Nephron progenitor cell (in vitro differentiated cells): ENCODE measurements at regions not wholly inside any gene's neighbourhood (a gene's known extent, or its start where the extent isn't known, plus 50 kb on each side); places are given as distances from the start of the nearest gene placed in this dataset.

Source experiments
- DNase-seq: peaks from one replicate; pipeline ENCODE4 v3.0.0; 2021
- H3K27ac Mint-ChIP-seq: 2 replicates; pipeline ENCODE4 v1.8.0; 2021; ENCODE audit warnings: mild to moderate bottlenecking, moderate library complexity, mixed read lengths
- H3K27me3 Mint-ChIP-seq: 2 replicates; pipeline ENCODE4 v1.8.0; 2021; ENCODE audit warnings: mild to moderate bottlenecking, low read depth, mixed read lengths; ENCODE audit not compliant: poor library complexity
- H3K36me3 Mint-ChIP-seq: 2 replicates; pipeline ENCODE4 v1.8.0; 2021; ENCODE audit warnings: low read depth, mixed read lengths
- H3K4me1 Mint-ChIP-seq: 2 replicates; pipeline ENCODE4 v1.8.0; 2021; ENCODE audit warnings: mixed read lengths
- H3K4me3 Mint-ChIP-seq: 2 replicates; pipeline ENCODE4 v1.8.0; 2021; ENCODE audit warnings: mild to moderate bottlenecking, moderate library complexity, mixed read lengths
- H3K9me3 Mint-ChIP-seq: 2 replicates; pipeline ENCODE4 v1.8.0; 2021; ENCODE audit warnings: mild to moderate bottlenecking, moderate library complexity, mixed read lengths
- TF ChIP-seq, protein P1 (sequence below): fragments of 200-600 bp; sonication (generic); IDR thresholded peaks from 2 replicates; pipeline ENCODE4 v1.5.0; 2021; ENCODE audit warnings: antibody characterized with exemption

DNA sequence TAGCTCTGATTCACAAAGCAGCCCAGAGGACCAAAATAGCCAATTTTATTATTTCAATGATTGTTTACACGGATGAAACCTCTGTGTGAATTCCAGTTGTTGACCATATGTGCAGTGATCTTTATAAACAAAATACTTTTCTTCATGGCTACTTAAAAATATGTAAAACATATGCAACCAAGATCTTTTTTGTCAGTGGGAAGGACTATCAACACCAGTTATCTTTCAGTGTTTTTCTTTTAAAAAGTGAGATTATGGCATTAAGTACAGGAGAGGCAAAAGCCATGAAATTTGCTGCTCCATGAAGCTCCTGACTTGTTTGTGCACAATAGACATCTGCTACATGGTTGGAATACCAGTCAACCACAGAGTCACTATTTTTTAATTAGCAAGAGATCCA, 184.4 kb downstream of the DKK2 start:
- no peak for DNase-seq
- H3K4me3 Mint-ChIP-seq = no peak overlapping the region
- no peaks in the 10 kb centered on the region for H3K9me3 Mint-ChIP-seq
- H3K36me3 Mint-ChIP-seq = no peaks in the 10 kb centered on the region
- TF ChIP-seq, protein P1, sequence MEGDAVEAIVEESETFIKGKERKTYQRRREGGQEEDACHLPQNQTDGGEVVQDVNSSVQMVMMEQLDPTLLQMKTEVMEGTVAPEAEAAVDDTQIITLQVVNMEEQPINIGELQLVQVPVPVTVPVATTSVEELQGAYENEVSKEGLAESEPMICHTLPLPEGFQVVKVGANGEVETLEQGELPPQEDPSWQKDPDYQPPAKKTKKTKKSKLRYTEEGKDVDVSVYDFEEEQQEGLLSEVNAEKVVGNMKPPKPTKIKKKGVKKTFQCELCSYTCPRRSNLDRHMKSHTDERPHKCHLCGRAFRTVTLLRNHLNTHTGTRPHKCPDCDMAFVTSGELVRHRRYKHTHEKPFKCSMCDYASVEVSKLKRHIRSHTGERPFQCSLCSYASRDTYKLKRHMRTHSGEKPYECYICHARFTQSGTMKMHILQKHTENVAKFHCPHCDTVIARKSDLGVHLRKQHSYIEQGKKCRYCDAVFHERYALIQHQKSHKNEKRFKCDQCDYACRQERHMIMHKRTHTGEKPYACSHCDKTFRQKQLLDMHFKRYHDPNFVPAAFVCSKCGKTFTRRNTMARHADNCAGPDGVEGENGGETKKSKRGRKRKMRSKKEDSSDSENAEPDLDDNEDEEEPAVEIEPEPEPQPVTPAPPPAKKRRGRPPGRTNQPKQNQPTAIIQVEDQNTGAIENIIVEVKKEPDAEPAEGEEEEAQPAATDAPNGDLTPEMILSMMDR = no peak
- no peaks in the 10 kb centered on the region for H3K27me3 Mint-ChIP-seq
- H3K27ac Mint-ChIP-seq = no peak overlapping the region
- no peaks in the 10 kb centered on the region for H3K4me1 Mint-ChIP-seq

DNA sequence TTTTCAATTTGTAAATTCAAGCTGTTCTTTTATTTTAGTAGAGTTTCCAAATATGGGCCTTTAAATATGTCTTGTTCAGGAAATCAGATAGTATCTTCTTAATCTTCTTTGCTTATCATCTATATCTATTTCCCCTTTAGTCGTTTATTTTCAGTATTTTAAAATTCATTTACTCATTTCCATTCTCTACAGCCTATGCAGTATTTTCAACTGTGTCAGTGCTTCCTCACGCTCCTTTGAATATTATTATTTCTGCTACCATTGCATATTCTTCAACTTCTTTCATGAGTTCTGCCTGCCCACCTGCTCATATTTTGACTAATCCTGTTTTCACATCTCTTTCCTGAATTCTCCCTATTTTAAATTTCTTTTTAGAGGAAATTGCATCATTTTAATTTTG, 185.4 kb downstream of the DKK2 start:
- no peak for DNase-seq
- Mint-ChIP-seq H3K4me1 (no peaks in the 10 kb centered on the region), H3K36me3 (no peaks in the 10 kb centered on the region), H3K4me3 (no peak overlapping the region), H3K9me3 (no peaks in the 10 kb centered on the region), H3K27me3 (no peaks in the 10 kb centered on the region), H3K27ac (no peak overlapping the region)
- TF ChIP-seq, protein P1 = no peak

- Mint-ChIP-seq H3K36me3 (no peaks in the 10 kb centered on the region), H3K27ac (no peak overlapping the region), H3K9me3 (peaks cover 21% of the 10 kb centered on the region), H3K27me3 (no peaks in the 10 kb centered on the region), H3K4me3 (no peak overlapping the region), H3K4me1 (no peaks in the 10 kb centered on the region)
- no peak for DNase-seq
- TF ChIP-seq, protein P1 = no peak
Observed at GRCh38 chr4:106835919-106836318, 200.2 kb downstream of the DKK2 start.

- no peak for DNase-seq
- H3K36me3 Mint-ChIP-seq = no peaks in the 10 kb centered on the region
- H3K4me3 Mint-ChIP-seq = no peak overlapping the region
- no peaks in the 10 kb centered on the region for H3K9me3 Mint-ChIP-seq
- TF ChIP-seq, protein P1 = no peak
- no peak overlapping the region for H3K27ac Mint-ChIP-seq
- no peaks in the 10 kb centered on the region for H3K4me1 Mint-ChIP-seq
- H3K27me3 Mint-ChIP-seq = no peaks in the 10 kb centered on the region
Observed at GRCh38 chr4:106830879-106831278, 205.2 kb downstream of the DKK2 start.

- DNase-seq = no peak
Observed at GRCh38 chr4:106818764-106819163, 217.3 kb downstream of the DKK2 start.

DNA sequence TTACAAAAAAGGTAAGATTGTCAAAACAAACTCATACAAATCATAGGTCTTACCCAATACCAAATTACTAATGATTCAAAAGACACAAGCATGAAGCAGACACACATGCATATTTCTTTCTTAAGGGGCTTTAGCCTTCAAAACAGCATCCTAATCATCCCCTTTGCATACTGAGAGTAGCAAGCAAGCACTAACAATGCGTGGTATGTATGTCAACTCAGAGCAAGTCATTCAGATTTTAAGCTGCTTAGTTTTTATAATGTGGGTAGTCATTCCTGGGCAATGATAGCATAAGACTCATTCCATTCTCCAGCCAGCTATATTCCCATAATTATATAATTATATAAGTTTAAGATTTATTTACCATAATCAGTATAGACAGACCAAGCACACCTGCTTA, 219.6 kb downstream of the DKK2 start:
- peaks cover 5% of the 10 kb centered on the region for H3K27me3 Mint-ChIP-seq
- no peak overlapping the region for H3K4me3 Mint-ChIP-seq
- no peak overlapping the region for H3K27ac Mint-ChIP-seq
- peaks cover 18% of the 10 kb centered on the region for H3K4me1 Mint-ChIP-seq
- H3K9me3 Mint-ChIP-seq = peaks cover 8% of the 10 kb centered on the region
- H3K36me3 Mint-ChIP-seq = no peaks in the 10 kb centered on the region
- no peak for DNase-seq
- TF ChIP-seq, protein P1 = no peak

More at GRCh38 chr4:106818764-106819163, 217.3 kb downstream of the DKK2 start:
- TF ChIP-seq, protein P1 = no peak
- peaks cover 2% of the 10 kb centered on the region for H3K4me1 Mint-ChIP-seq
- H3K9me3 Mint-ChIP-seq = peaks cover 17% of the 10 kb centered on the region
- peaks cover 5% of the 10 kb centered on the region for H3K27me3 Mint-ChIP-seq
- H3K4me3 Mint-ChIP-seq = no peak overlapping the region
- no peak overlapping the region for H3K27ac Mint-ChIP-seq
- peaks cover 2% of the 10 kb centered on the region for H3K36me3 Mint-ChIP-seq
